WTC11 (cell line): ENCODE measurements at regions not wholly inside any gene's neighbourhood (a gene's known extent, or its start where the extent isn't known, plus 50 kb on each side); places are given as distances from the start of the nearest gene placed in this dataset.

Source experiments
- ATF3 ChIP-seq: sonication (generic); formaldehyde crosslinking; conservative IDR thresholded peaks from 2 replicates; pipeline ENCODE4 v1.8.1; 2022; ENCODE audit warnings: mild to moderate bottlenecking, missing genetic modification reagents
- CBFB ChIP-seq: sonication (generic); formaldehyde crosslinking; IDR thresholded peaks from 2 replicates; pipeline ENCODE4 v1.8.1; 2022; ENCODE audit warnings: mild to moderate bottlenecking, low read depth, missing genetic modification reagents
- CREB1 ChIP-seq: sonication (generic); formaldehyde crosslinking; IDR thresholded peaks from 2 replicates; pipeline ENCODE4 v1.8.0; 2023; ENCODE audit warnings: mild to moderate bottlenecking, missing genetic modification reagents
- FOXP1 ChIP-seq: sonication (generic); formaldehyde crosslinking; IDR thresholded peaks from 2 replicates; pipeline ENCODE4 v1.8.0; 2022; ENCODE audit warnings: missing genetic modification reagents, mild to moderate bottlenecking, moderate library complexity, borderline replicate concordance
- GABPB1 ChIP-seq: sonication (generic); formaldehyde crosslinking; IDR thresholded peaks from 2 replicates; pipeline ENCODE4 v1.8.1; 2023; ENCODE audit warnings: mild to moderate bottlenecking, missing genetic modification reagents
- IRF2 ChIP-seq: sonication (generic); formaldehyde crosslinking; IDR thresholded peaks from 2 replicates; pipeline ENCODE4 v1.8.0; 2022; ENCODE audit warnings: low read depth, missing genetic modification reagents, borderline replicate concordance
- KAT7 ChIP-seq: sonication (generic); formaldehyde crosslinking; IDR thresholded peaks from 2 replicates; pipeline ENCODE4 v1.8.1; 2023; ENCODE audit warnings: missing genetic modification reagents, mild to moderate bottlenecking, borderline replicate concordance
- NFE2L1 ChIP-seq: sonication (generic); formaldehyde crosslinking; IDR thresholded peaks from 2 replicates; pipeline ENCODE4 v1.8.1; 2023; ENCODE audit warnings: missing genetic modification reagents
- TCF7 ChIP-seq: sonication (generic); formaldehyde crosslinking; IDR thresholded peaks from 2 replicates; pipeline ENCODE4 v1.8.0; 2022; ENCODE audit warnings: mild to moderate bottlenecking, low read depth, missing genetic modification reagents, moderate library complexity
- ZSCAN18 ChIP-seq: fragments of 250-450 bp; sonication (Bioruptor Pico); IDR thresholded peaks from 2 replicates; pipeline ENCODE4 v2.1.2; 2022; ENCODE audit warnings: mild to moderate bottlenecking, moderate library complexity
- TF ChIP-seq, protein P1 (sequence below): fragments of 200-600 bp; IDR thresholded peaks from 2 replicates; pipeline ENCODE4 v1.8.0; 2022; ENCODE audit warnings: antibody characterized with exemption
- TF ChIP-seq, protein P2 (sequence below): sonication (generic); formaldehyde crosslinking; IDR thresholded peaks from 2 replicates; pipeline ENCODE4 v1.8.0; 2022; ENCODE audit warnings: mild to moderate bottlenecking, missing genetic modification reagents
- TF ChIP-seq, protein P3 (sequence below): sonication (generic); formaldehyde crosslinking; IDR thresholded peaks from 2 replicates; pipeline ENCODE4 v1.8.0; 2023; ENCODE audit warnings: mild to moderate bottlenecking, missing genetic modification reagents

GRCh38 chrX:3181846-3182245 is 140.6 kb downstream of the ARSF start:
- TF ChIP-seq CREB1 (CRISPR knock-in tag) = no peak
- no peak for TF ChIP-seq NFE2L1 (CRISPR knock-in tag)
- TF ChIP-seq, protein P1, sequence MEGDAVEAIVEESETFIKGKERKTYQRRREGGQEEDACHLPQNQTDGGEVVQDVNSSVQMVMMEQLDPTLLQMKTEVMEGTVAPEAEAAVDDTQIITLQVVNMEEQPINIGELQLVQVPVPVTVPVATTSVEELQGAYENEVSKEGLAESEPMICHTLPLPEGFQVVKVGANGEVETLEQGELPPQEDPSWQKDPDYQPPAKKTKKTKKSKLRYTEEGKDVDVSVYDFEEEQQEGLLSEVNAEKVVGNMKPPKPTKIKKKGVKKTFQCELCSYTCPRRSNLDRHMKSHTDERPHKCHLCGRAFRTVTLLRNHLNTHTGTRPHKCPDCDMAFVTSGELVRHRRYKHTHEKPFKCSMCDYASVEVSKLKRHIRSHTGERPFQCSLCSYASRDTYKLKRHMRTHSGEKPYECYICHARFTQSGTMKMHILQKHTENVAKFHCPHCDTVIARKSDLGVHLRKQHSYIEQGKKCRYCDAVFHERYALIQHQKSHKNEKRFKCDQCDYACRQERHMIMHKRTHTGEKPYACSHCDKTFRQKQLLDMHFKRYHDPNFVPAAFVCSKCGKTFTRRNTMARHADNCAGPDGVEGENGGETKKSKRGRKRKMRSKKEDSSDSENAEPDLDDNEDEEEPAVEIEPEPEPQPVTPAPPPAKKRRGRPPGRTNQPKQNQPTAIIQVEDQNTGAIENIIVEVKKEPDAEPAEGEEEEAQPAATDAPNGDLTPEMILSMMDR = no peak
- TF ChIP-seq, protein P2, sequence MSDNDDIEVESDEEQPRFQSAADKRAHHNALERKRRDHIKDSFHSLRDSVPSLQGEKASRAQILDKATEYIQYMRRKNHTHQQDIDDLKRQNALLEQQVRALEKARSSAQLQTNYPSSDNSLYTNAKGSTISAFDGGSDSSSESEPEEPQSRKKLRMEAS (CRISPR knock-in tag) = no peak
- TF ChIP-seq GABPB1 (CRISPR knock-in tag) = no peak
- no peak for TF ChIP-seq IRF2 (CRISPR knock-in tag)
- no peak for TF ChIP-seq FOXP1 (CRISPR knock-in tag)
- TF ChIP-seq ATF3 (CRISPR knock-in tag) = no peak
- no peak for TF ChIP-seq TCF7 (CRISPR knock-in tag)
- TF ChIP-seq KAT7 = no peak
- TF ChIP-seq CBFB (CRISPR knock-in tag) = no peak
- TF ChIP-seq ZSCAN18 (CRISPR knock-in tag) = no peak
- TF ChIP-seq, protein P3, sequence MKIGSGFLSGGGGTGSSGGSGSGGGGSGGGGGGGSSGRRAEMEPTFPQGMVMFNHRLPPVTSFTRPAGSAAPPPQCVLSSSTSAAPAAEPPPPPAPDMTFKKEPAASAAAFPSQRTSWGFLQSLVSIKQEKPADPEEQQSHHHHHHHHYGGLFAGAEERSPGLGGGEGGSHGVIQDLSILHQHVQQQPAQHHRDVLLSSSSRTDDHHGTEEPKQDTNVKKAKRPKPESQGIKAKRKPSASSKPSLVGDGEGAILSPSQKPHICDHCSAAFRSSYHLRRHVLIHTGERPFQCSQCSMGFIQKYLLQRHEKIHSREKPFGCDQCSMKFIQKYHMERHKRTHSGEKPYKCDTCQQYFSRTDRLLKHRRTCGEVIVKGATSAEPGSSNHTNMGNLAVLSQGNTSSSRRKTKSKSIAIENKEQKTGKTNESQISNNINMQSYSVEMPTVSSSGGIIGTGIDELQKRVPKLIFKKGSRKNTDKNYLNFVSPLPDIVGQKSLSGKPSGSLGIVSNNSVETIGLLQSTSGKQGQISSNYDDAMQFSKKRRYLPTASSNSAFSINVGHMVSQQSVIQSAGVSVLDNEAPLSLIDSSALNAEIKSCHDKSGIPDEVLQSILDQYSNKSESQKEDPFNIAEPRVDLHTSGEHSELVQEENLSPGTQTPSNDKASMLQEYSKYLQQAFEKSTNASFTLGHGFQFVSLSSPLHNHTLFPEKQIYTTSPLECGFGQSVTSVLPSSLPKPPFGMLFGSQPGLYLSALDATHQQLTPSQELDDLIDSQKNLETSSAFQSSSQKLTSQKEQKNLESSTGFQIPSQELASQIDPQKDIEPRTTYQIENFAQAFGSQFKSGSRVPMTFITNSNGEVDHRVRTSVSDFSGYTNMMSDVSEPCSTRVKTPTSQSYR = no peak
